Left kidney (tissue), 1 donor: ENCODE measurements at regions not wholly inside any gene's neighbourhood (a gene's known extent, or its start where the extent isn't known, plus 50 kb on each side); places are given as distances from the start of the nearest gene placed in this dataset.
"Not testable (repeated sequence)": the region's sequence is repeated elsewhere in the genome, so short reads cannot be mapped to it uniquely, and the experiment has no call there.

Source experiments
- DNase-seq: peaks from one replicate; pipeline ENCODE4 v3.0.0-alpha.2; 2013

DNA sequence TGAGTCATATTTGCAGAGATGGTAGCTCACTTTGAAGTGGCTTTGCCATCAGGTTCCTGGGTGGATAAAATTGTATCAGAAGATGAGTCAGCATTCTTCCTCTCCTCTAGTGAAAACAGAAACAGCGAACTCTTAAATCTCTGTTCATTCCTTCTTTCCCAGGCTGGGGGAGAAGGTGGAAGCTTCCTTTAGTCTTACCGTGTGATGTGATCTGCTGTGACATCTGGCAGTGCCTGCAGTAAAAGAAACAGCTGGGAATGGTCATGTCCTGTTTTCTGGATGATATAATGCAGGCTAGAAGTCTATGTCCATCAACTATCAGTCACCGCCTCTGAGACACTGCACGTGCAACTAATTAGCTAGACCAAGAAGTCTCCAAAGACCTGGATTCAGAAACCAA lies 171.6 kb downstream of the VAPA start:
- DNase-seq, result no peak

DNA sequence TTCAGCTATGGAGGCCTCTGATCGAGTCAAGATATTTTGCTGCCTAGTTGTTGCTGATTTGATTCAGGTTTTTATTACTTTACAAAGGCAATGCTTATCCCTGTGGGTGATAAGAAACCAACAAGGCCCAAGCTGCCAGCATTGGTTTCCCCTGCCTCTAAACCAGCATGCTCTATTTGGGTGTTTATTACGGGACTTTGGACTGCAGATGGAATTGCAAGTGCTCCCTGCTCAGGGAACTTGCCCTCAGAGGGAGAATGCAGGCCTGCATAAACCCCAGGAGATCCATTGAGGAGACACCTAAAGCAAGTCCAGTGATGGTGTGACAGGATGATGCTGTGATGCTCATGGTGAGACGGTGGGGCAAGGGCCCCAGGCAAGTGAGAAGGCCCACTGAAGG lies 172.1 kb downstream of the VAPA start:
- no peak for DNase-seq

DNA sequence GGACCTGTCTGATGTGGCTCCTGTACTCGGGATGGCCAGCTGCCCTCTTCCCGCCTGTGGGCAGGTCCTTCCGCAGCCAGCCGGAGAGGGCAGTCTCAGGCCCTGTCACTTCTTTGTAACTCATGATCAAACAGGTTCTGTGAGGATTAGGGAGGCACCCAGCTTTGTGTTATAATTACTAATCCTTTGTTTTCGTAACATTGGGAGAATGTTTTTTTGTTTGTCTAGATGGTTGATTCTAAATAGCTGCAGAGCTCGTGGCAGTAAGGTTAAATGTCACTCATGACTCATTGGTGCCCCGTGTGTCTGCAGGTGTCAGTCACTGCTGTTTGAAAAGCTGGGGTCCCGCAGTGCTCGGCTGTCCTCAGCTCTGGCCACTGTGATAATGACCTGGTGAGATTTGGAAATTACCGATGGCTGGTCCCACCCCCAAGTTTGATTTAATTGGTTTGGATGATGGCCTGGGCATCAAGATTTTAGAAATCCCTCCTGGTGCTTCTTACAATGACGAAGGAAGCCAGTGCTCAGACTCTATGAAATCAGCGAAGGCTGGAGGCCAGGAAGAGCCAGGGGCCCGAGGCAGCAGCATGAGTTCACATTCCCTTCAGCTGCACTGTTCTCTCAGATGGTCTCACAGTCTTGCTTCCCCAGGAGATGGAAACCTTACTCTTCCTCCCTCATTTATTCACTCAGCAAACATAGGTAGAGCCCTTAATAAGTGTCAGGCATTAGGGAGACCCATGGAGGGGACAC lies 172.8 kb downstream of the VAPA start:
- no peak for DNase-seq

DNA sequence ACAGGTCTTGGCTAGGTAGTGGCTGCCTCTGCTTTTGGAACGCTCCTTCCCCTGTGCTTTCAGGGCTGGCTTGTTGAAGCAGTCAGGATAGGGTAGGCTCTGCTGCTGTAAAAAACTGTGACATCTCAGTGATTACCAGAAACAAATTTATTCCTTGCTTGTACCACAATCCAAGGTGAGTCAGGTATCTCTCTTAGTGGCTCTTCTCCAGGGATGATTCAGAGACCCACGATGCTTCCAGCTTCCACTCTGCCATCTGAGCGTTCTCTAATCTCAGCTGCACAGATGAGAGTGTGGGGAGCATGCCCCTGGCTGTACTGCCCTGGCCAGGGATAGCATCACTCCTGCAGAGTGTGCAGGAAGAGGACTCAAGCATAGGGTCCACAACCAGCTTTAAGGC lies 174.9 kb downstream of the VAPA start:
- DNase-seq, result no peak

DNA sequence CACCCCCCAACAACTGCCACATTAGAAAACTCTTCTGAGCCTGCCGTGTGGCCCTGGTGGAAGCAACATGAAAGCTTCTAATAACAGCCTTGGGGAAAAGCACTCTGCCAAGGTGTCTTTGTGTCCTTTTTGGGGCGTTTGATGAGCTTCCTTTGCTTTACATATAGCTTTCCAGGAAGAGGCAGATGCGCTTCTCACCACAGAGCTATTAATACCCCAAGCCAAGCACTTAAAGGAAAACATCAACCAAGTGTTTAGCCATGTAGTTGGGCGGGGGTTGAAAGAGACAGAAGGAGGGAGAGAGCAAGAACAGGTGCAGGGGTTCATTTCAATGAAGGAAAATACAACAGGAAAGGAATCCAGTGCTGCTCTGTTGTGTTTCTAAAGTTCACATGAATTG lies 176.1 kb downstream of the VAPA start:
- DNase-seq, result no peak

DNA sequence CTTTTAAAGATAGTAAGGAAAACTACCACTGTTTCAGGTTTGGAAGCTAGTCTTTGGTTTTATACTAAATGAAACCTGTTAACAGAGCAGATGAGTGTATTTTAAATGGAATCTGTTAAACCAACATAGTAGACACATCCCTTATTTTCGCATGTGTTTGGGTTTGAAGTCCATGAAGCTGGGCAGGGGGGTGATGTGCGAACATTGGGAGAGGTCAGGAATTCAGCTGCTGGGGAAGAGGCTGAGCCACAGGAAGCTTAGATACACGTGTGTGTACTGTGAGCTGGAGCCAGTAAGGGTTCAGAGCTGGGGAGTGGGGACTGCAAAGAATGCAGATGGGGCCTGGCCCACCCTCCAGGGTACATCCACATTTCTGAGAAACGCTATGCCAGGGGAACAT lies 176.9 kb downstream of the VAPA start:
- no peak for DNase-seq

DNA sequence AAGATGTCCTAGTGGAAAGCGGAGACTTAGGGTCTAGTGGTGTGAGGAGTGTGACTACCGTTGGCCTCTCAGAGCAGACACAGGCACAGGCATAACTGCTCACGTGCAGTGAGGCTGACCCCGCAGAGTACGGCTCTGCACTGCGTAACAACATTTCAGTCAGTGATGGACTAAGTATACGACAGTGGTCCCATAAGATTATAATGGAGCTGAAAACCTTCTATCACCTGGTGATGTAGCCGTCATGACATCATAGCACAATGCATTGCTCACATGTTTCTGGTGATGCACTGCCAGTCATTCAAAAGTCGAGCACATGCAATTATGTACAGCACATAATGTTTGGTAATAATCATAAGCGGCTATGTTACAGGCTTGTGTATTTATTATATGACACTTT lies 179.6 kb downstream of the VAPA start:
- DNase-seq, result no peak

DNA sequence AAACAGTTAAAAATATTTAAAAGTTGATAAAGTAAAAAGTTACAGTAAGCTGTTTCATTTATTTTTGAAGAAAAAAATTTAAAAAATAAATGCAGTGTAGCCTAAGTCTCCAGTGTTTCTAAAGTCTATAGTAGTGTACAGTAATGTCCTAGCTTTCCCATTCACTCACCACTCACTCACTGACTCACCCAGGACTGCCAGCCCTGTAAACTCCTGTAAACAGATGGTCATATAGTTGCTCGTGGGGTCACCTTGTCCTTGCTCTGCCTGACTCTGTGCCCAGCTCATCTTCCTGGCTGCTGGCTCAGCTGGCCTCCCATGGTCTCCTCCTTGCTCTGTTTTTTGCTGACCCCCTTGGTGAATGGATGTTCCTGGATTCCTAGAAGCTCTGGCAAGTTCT lies 180.3 kb downstream of the VAPA start:
- no peak for DNase-seq

DNA sequence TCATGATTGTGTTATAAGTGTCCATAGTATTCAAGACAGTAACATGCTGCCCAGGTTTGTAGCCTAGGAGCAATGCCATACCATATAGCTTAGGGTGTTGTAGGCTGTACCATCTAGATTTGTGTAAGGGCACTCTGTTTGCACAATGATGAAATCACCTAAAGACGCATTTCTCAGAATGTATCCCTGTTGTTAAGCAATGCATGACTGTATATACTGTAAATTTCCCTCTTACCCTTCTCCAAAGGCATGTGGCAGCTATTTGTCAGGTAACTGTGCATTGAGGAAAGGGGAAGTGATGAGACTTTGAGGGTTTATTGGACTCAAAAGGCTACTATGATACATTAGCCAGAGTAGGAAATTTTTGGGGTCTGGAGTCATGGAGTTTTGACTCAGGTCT lies 180.8 kb downstream of the VAPA start:
- DNase-seq, result no peak

DNA sequence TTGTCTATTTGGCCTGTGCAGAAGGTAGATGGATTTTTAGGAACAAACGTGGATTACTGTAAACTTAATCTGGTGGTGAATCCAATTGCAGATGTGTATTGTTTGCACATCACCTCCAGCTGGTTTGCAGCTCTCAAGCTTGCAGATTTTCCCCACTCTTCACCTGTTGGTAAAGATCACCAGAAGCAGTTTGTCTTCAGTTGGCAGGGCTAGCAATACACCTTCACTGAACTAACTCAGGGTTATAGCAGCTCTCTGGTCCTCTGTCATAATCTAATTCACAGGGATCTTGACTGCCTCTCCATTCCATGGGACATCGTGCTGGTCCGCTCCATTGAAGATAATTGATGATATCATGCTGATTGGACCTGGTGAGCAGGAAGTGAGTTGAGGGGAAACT lies 181.5 kb downstream of the VAPA start:
- no peak for DNase-seq

DNA sequence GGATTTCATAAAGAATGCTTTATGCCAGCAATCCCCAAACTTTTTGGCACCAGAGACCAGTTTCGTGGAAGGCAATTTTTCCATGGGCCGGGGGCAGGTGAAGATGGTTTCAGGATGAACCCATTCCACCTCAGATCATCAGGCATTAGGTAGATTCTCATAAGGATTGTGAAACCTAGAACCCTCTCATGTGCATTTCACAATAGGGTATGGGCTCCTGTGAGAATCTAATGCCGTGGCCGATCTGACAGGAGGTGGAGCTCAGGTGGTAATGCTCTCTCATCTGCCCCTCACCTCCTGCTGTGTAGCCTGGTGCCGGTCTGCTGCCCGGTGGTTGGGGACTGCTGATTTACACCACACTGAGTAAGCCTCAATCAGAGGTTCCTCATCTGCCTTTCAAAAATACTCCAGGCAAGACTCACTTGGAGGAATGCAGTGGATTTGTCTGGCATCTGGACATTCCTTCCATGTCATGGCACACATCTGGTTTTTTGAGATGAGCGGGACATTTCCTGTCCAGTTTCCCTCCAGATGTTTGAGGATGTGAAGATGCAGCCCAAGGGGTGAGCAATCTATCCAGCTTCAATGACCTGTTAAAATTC lies 185.8 kb downstream of the VAPA start:
- no peak for DNase-seq

DNA sequence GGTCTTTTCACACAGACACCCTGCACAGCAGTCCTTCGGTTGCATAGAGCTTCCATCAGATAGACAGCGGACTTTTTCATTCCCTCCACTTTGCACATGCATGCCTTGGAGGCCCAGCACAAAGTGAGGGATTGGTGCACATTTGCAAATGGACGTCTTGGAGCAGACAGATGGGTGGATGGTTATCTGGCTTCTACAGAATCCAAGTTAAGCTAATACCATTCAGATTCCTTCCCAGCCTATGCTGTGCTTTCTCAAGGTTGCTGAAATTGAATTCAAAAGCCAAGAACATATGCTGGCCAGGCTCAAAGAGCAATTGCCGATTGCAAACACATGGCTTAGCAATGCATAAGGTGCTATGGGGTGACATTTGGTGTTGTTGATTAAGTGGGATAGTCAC lies 186.4 kb downstream of the VAPA start:
- no peak for DNase-seq

DNA sequence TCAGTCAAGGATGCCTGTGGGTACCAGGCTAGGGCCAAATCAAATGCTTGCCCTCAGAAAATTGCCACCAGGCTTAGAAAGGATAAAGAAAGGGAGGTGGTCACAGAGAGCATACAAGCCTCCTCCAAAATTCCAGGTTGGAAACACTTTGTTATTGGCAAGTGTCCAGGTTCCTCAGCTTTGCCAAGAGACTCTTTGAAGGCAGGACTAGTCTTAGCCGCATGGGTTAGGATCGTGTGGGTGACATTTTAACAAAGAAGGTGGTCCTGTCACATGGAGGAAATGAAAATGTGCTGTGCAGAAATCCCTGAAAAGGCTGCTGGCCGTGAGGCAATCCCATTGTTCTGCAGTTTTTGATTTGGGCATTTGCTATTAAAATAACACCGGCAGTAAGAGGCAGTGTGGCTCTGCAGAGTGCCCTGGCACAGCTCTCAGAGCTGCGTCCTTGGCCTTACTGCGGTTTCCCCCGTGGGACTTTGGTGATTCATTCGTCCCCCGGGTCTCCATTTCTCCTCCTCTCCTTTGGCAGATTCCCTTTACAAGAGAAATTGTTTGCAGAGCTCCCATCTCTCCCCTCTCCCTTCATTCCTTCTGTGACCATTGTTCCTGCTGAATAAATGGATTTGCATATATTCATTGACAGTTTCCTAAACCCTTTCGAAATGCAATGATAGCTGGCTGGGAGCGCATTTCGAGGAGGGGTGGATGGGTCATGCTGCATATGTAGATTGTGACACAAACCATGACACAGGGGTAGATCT lies 187.3 kb downstream of the VAPA start:
- DNase-seq, result no peak

DNA sequence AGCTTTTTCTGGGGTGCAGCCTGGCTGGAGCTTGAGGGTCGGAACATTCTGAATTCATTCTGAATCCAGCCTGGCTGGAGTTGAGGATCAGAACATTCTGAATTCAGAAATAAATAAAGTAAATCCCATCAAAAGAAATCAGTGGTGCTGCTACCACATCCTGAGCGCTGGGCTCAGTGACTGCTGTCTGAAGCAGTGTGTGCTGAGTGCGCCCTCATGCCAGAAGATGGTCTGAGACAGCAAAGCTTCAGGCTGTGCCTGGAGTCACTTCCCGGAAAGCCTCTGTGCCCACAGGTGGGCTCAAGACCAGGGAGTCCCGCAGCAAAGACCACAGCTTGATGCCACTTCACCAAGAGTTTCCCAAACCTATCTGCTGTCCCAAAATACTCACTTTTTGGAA lies 187.9 kb downstream of the VAPA start:
- no peak for DNase-seq

DNA sequence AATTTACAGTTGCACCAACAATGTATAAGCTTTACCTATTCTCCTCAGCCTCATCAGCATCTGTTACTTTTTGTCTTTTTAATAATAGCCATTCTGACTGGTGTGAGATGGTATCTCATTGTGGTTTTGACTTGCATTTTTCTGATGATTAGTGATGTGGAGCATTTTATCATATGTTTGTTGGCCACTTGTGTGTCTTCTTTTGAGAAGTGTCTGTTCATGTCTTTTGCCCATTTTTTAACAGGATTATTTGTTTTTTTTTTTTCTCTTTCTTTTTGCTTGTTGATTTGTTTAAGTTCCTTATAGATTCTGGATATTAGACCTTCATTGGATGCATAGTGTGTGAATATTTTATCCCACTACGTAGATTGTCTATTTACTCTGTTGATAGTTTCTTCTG lies 191.3 kb downstream of the VAPA start:
- DNase-seq, result not testable (repeated sequence)

DNA sequence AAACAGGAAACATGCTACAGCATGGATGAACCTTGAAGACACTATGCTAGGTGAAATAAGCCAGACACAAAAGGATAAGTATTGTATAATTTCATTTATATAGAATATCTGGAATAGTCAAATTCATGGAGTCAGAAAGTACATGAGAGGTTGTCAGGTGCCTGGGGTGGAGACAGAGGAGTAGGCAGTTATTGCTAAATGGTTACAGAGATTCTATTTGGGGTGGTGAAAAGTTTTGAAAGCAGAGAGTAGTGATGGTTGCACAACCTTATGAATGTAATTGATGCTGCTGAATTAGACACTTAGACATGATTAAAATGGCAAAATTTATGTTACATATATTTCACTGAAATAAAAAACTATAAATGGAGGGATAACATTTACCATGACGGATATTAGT lies 197.4 kb downstream of the VAPA start:
- DNase-seq, result no peak

DNA sequence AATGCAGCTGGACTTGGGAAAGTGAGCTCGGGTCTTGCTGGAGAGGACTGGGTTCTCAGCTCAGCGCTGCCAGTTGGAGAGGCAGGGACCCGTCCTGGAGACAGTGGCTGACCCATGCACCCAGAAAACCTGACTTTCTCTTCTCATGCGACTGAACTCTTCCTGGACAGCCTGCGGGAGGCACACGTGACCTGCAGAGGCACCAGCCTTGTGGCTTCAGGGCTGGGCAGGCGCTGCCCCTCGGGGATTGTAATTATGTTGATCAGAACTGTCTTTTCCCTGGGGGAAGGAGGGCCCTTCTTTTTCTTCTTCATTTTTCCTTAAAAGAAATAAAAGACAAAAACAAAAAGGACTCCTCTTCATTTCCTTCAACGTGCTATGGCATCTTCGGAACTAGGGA lies 198.1 kb downstream of the VAPA start:
- no peak for DNase-seq

DNA sequence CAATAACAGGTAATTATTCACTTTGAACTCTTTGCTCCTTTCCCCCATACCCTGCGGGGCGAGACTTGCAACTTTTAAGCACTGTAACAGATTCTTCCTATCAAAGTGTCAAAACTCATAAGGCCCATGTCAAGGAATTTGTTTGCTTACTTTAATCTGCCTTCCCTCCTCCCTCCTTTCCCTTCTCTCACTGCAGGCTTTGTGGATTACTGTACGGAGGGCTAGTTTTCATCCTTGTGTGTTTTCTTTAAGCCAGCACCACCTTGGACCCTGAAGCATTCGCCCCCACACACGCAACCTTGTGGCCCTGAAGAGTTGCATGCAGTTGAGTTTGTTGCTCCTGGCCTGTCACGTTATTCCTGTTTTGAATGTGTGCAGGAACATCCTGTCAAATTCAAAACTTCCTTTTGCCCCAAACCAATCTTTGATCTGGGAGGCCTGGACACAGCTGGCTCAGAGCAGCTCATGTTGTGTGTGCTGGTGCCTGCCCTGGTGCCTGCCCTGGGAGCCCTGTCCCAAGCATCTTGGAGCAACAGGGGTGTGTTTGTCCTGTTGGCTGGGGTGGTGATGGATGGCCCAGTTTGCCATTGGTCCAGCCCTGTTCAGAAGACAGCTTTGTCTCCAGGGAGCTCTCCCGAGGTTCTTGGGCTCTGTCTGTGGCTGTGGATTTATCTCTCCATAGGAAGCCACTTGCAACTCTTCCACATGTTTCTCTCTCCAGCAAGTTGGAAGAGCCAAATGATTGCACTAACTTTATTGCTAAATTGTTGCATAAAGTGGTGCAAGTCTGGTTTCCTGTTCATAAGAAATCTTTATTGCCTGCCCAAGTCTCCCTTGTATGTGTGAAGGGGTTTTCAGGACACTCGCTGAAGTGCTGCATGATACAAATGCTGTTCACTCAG lies 199.6 kb downstream of the VAPA start:
- peak; percentile 34 for DNase-seq

DNA sequence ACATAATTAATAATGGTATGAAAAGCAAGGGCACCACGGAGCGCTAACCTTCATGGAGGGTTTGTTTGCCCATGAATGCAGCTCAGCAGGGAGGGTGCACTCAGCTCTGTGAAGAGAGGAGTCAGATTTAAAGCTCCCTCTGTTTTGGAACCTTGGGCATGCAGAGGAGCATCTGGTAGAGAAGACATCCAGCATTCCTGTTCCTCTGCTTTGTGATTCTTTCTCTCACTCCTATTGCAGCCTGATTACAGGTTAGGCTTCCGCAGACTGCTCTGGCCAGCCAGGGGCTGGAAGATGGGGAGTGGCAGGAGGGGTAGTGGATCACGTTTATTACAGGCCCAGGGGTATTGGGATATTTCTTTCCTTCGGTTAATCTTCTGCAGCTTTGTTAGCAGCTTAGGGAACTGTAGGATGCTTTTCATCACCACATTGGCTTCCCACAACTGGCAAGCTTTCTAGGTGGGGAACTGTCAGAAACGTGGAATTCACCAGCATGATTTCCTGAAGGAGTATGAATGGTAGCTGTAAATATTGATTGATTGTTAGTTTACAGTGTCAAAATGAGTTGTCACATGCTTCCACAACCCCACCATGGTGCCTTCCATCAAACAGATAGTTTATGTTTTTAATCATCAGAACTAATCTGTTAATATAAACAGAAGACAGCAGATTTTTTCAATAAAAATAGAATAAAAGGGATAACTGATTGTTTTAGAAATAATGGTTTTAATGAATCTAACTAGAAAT lies 201.1 kb downstream of the VAPA start:
- DNase-seq, result no peak

DNA sequence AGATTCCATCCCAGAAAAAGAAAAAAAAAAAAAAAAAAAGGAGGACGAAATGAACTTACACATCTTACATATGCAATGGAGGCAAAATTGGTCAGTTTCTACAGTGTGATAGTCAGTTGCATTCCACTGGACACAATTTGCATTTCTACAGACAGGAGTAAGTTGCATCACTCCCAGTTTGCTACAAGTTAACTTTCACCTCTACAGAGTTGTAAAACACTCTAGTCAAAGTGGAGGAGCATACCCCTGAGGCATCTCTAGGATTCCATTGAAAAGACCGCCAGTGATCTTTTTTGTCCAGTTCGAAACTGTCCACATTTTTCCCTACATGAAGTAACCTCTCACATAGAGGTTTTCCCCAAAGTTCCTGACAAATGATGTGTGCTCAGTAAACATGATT lies 202.8 kb downstream of the VAPA start:
- DNase-seq, result no peak

DNA sequence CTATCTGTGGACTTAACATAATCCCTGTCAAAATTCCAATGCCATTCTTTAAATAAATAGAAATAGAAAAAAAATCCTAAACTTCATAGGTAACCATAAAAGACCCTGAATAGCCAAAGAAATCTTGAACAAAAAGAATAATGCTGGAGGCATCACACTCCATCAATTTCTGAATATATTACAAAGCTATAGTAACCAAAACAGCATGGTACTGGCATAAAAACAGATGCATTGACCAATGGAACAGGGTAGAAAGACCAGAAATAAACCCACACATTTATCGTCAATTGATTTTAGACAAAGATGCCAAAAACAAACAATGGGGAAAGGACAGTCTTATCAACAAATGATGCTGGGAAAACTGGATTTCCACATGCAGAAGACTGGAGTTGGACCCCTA lies 205.7 kb downstream of the VAPA start:
- DNase-seq, result no peak

DNA sequence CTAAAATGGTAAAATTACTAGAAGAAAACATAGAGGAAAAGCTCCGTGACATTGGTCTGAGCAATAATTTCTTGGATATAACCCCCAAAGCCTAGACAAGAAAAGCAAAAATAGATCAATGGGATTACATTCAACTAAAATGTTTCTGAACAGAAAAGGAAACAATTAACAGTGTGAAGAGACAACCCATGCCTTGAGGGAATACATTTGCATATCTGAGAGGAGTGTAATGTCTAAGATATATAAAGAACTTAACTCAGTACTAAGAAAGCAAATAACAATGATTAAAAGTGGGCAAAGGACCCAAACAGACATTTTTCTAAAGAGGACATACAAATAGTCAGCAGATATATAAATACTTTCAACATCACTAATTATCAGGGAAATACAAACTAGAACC lies 206.2 kb downstream of the VAPA start:
- DNase-seq, result no peak
